ENCODE measurements at regions not wholly inside any gene's neighbourhood (a gene's known extent, or its start where the extent isn't known, plus 50 kb on each side); places are given as distances from the start of the nearest gene placed in this dataset.
"Not testable (repeated sequence)": the region's sequence is repeated elsewhere in the genome, so short reads cannot be mapped to it uniquely, and the experiment has no call there.

DNA sequence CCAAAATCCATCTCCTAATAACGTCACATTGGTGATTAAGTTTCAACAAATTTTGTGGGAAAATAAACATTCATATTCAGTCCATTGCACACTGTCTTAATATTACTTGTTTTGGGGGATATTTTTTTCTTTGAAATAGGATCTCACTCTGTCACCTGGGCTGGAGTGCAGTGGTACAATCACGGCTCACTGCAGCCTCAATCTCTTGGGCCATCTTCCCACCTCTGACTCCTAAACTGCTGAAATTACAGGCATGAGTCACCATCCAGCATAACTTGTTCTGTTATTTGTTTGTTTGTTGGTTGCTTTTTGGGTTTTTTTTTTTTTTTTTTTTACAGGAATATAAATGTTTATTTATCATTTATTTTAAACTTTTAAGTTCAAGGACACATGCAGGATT is 556.1 kb upstream of the SLITRK6 start:
- Histone ChIP-seq H3K4me1 (no peaks in the 10 kb centered on the region), H3K36me3 (no peaks in the 10 kb centered on the region), H3K27me3 (no peaks in the 10 kb centered on the region), H3K9me3 (no peaks in the 10 kb centered on the region), H3K4me3 (no peak overlapping the region), H3K27ac (no peak overlapping the region)
- DNase-seq (ENCODE audit: low spot score in 2 of 2) = no peak
- WGBS, 2 donors = 72 to 82% methylated on average over 2 of the region's 2 CpGs
- TF ChIP-seq, protein P1, sequence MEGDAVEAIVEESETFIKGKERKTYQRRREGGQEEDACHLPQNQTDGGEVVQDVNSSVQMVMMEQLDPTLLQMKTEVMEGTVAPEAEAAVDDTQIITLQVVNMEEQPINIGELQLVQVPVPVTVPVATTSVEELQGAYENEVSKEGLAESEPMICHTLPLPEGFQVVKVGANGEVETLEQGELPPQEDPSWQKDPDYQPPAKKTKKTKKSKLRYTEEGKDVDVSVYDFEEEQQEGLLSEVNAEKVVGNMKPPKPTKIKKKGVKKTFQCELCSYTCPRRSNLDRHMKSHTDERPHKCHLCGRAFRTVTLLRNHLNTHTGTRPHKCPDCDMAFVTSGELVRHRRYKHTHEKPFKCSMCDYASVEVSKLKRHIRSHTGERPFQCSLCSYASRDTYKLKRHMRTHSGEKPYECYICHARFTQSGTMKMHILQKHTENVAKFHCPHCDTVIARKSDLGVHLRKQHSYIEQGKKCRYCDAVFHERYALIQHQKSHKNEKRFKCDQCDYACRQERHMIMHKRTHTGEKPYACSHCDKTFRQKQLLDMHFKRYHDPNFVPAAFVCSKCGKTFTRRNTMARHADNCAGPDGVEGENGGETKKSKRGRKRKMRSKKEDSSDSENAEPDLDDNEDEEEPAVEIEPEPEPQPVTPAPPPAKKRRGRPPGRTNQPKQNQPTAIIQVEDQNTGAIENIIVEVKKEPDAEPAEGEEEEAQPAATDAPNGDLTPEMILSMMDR (IDR thresholded peaks at IDR 0.05) = no peak
- TF ChIP-seq EP300 (IDR thresholded peaks at IDR 0.05) (no peak), POLR2A (IDR thresholded peaks at IDR 0.05) (no peak)

DNA sequence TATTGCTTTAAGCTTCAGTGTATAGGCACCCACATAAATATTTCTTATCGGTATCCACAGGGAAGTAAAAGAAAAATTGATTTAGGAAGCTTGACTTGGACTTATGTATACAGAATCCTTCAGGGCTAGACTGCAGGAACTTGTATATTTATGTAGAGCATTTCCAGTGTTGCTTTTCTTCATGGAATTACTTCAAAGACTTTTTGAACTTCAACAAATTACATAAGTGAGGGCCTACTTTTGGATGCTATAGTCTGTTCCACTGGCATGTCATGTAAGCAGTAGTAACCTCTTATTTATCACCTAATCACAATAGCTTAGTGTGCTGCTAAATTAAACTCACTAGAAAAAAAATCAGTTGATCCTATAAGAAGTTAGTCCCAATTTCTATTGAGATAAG is 557.9 kb upstream of the SLITRK6 start:
- Histone ChIP-seq H3K9me3 (no peaks in the 10 kb centered on the region), H3K27ac (no peak overlapping the region), H3K4me3 (no peak overlapping the region), H3K27me3 (no peaks in the 10 kb centered on the region), H3K4me1 (no peaks in the 10 kb centered on the region), H3K36me3 (no peaks in the 10 kb centered on the region)
- DNase-seq (ENCODE audit: low spot score in 2 of 2) = no peak
- 91% methylated on average over 1 of the region's 1 CpG for WGBS, 2 donors
- TF ChIP-seq EP300 (IDR thresholded peaks at IDR 0.05) (no peak), POLR2A (IDR thresholded peaks at IDR 0.05) (no peak)
- TF ChIP-seq, protein P1 (IDR thresholded peaks at IDR 0.05) = no peak

DNA sequence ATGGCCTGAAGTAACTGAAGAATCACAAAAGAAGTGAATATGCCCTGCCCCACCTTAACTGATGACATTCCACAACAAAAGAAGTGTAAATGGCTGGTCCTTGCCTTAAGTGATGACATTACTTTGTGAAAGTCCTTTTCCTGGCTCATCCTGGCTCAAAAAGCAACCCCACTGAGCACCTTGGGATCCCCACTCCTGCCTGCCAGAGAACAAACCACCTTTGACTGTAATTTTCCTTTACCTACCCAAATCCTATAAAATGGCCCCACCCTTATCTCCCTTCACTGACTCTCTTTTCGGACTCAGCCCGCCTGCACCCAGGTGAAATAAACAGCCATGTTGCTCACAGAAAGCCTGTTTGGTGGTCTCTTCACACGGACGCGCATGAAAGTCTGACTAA is 564.5 kb upstream of the SLITRK6 start:
- H3K4me3 ChIP-seq; H3K27ac ChIP-seq; H3K36me3 ChIP-seq; DNase-seq (ENCODE audit: low spot score in 2 of 2); H3K9me3 ChIP-seq; H3K27me3 ChIP-seq; H3K4me1 ChIP-seq: not testable (repeated sequence)
- 92 to 97% methylated on average over 5 of the region's 5 CpGs for WGBS, 2 donors

DNA sequence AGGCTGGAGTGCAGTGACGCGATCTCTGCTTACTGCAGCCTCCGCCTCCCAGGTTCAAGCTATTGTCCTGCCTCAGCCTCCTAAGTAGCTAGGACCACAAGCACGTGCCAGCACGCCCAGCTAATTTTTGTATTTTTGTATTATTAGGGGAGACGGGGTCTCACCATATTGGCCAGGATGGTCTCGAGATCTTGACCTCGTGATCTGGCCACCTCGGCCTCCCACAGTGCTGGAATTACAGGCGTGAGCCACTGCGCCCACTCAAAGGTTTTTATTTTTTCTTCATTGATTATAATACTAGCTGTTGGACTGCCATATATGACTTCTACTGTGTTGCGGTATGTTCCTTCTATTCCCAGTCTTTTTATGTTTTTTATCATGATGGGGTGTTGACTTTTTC is 569.7 kb upstream of the SLITRK6 start:
- 91 to 92% methylated on average over 12 of the region's 12 CpGs for WGBS, 2 donors
- H3K36me3 ChIP-seq = no peaks in the 10 kb centered on the region
- no peak for DNase-seq (ENCODE audit: low spot score in 2 of 2)
- no peaks in the 10 kb centered on the region for H3K27me3 ChIP-seq
- no peaks in the 10 kb centered on the region for H3K4me1 ChIP-seq
- TF ChIP-seq POLR2A (IDR thresholded peaks at IDR 0.05) (no peak), EP300 (IDR thresholded peaks at IDR 0.05) (no peak)
- TF ChIP-seq, protein P1 (IDR thresholded peaks at IDR 0.05) = no peak
- no peak overlapping the region for H3K27ac ChIP-seq
- H3K9me3 ChIP-seq = peaks cover 0 to 6% (median 0%) of the 10 kb centered on the region in 4 donors
- no peak overlapping the region for H3K4me3 ChIP-seq

DNA sequence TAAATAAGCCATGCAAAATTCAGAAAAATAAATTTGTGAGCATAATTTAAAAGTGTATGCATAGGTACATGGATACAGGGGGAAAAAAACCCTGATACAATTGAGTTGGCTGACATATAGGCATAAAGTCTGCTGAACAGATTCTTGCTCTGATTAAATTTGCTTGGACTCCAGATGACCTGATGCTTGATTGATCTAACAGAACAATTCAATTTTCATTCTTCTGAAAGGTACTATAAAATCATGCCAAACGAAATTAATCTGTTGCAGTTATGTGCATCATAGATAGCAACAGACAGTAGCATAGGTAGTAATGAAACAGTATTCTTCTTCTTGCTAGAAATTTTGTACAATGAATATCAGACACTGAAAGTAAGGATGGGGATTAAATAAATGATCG is 578.2 kb upstream of the SLITRK6 start:
- TF ChIP-seq EP300 (IDR thresholded peaks at IDR 0.05) = no peak
- TF ChIP-seq, protein P1 (IDR thresholded peaks at IDR 0.05) = no peak
- TF ChIP-seq POLR2A (IDR thresholded peaks at IDR 0.05) = no peak
- 64 to 75% methylated on average over 2 of the region's 2 CpGs for WGBS, 2 donors

DNA sequence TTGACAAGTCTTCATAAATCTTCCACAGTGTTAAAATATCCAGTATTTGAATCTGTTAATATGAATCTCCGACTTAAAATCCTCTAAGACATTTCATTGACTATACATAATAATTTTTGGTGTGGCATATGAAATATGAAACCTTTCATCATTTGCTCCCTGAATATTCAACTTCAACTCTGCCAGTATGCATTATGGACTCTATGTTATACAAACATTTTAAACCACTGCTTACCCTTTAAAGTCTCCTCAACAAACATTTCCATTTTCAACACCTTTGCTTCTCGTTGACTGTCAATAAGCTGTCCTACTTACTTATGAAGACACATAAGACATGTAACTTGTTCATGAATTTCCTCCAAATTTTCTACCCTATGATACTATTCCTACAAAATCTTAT is 579.4 kb upstream of the SLITRK6 start:
- WGBS, 2 donors = 81 to 89% methylated on average over 2 of the region's 2 CpGs
- no peak overlapping the region for H3K4me3 ChIP-seq
- H3K27me3 ChIP-seq = no peaks in the 10 kb centered on the region
- TF ChIP-seq POLR2A (IDR thresholded peaks at IDR 0.05) (no peak), EP300 (IDR thresholded peaks at IDR 0.05) (no peak)
- TF ChIP-seq, protein P1 (IDR thresholded peaks at IDR 0.05) = no peak
- peaks cover 0 to under 1% (median 0%) of the 10 kb centered on the region in 4 donors for H3K9me3 ChIP-seq
- DNase-seq (ENCODE audit: low spot score in 2 of 2) = no peak
- no peak overlapping the region for H3K27ac ChIP-seq
- H3K4me1 ChIP-seq = no peaks in the 10 kb centered on the region
- H3K36me3 ChIP-seq = no peaks in the 10 kb centered on the region

More for the DNA sequence above, 578.2 kb upstream of the SLITRK6 start:
- Histone ChIP-seq H3K4me3 (no peak overlapping the region), H3K9me3 (peaks cover 0 to 6% (median 0%) of the 10 kb centered on the region in 4 donors), H3K27ac (no peak overlapping the region), H3K36me3 (no peaks in the 10 kb centered on the region), H3K27me3 (no peaks in the 10 kb centered on the region), H3K4me1 (no peaks in the 10 kb centered on the region)
- DNase-seq (ENCODE audit: low spot score in 2 of 2) = no peak
